CD4-positive, alpha-beta T cell treated with Interleukin-10 for 1 hour (primary cell): ENCODE measurements at regions not wholly inside any gene's neighbourhood (a gene's known extent, or its start where the extent isn't known, plus 50 kb on each side); places are given as distances from the start of the nearest gene placed in this dataset.
"Not testable (repeated sequence)": the region's sequence is repeated elsewhere in the genome, so short reads cannot be mapped to it uniquely, and the experiment has no call there.

Source experiments
- DNase-seq: peaks from one replicate; pipeline ENCODE4 v3.0.0-alpha.2; 2020

DNA sequence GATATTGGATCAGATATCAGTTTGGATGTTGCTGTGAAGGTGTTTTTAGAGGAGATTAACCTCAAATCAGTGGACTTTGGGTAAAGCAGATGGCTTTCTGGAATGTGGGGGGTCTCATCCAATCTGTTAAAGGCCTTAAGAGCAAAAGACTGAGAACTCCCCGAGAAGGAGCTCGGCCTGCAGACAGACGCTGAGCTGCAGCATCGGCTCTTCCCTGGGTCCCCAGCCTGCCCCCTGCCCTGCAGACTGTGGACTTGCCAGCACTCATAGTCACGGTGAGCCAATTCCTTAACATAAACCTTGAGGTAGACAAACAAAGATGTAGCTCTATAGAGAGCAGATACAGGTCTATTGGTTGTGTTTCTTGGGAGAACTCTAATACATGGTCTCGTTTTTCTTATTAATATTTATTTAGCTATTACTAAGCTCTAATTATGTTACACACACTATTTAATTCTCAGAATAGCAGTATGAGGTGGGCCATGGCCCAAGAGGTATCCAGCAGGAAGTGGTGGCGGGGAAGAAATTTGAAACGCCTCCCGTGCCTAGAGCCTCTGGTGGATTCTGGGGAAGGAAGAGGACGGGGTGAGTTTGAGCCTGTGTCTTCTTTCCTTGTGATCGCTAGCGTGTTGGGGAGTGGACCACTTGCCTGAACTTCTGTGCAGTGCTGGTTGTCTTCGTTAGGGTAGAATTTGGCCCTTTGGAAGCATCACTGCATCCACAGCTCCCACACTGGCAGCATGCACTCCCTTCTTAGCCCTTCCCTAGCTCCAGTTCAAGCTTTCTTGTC is 305.3 kb downstream of the TEX29 start:
- no peak for DNase-seq

DNA sequence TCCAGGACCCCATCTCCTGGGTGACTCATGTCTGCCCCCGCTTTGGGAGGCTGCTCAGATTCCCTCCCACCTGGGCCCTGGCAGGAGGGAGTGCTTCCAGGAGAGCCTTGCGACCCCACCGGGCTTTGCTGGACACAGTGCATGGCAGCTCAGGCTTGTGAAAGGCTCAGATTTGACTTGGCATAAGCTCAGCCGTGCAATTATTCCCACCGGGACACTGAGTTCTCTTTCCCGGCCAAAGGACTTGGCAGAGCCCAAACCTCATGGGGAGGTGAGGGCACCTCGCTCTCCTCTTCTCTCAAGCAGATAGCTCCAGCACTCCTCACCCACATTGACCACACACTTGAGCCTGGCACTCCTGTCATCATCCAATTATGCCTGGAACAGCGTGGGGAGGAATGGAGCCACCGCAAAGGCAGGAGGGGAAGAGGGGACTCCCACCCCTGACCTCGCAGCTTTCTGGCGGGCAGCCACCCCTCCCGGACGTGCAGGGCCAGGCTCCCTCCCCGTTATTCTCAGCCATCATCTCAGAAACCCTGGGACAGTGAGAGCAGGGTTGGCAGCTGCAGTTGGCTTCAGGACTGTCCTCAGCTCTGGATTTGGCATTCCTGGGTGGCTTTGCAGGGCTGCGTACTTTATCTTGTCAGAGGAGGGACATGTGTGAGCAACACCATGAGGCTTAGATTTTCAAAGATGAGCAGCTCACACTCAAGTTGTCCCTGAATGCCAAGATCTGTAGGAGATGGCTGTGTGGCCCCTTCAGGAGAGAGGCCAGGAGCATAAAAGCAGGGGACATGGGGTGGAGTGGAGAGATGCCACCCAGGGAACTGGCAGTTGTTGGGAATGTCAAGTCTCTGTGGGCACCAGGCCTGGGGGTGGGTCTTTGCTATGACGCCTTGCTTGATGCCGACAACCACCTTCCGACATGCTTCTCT is 306.2 kb downstream of the TEX29 start:
- DNase-seq = no peak

DNA sequence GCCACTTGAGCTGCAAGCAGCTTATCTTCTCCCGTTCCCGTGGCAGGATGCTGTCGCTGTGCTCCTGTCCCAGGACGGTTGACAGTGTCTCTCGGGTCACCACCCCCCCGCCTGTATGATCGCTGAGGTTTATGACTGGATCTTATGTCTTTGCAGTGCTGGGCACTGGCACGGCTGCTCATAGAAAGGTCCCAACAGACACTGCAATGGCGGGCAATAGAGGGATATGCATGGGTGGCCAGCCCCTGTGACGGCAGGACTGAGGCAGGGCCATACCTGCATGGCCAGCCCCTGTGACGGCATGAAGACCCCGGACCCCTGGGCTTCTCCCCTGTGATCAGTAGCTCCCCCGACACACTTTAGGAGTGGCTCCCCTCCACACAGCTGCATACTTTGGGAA is 307.2 kb downstream of the TEX29 start:
- no peak for DNase-seq

DNA sequence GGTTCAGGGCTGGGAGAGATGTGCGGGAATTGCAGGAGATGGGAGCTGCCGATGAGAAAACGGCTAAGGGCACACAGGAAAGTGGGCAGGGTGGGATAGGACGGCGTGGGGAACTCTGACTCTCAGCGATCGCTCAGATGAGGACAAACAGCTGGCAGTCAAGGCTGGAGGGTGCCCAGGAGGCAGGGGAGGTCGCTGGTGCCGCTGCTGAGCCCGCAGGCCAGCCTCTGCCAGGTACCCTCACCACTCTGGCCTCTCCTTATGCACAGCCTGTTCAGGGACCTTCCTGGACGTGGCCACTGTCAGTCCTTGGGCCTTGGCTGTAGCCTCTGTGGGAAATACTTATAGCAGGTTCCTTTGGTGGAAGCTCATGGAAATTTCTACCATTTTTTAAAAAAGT is 308.6 kb downstream of the TEX29 start:
- DNase-seq = no peak

DNA sequence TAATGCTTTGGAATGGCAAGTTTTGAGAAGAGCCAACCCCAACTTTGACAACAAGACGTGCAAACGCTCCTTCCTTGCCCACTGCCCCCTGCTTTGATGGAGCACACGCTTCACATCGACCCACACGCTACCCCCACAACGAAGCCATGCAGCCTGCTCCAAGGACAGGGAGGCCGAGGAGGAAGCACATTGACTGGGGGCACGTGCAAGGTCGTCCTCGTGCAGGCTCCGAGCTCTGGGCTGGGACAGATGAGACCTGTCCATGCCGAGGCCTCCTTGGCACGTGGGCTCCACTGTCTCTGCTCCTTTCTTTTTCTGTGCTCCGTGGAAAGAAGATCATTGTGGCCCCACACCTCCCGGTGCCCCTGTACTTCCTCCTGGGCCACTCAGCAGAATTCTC is 309.0 kb downstream of the TEX29 start:
- DNase-seq = no peak

DNA sequence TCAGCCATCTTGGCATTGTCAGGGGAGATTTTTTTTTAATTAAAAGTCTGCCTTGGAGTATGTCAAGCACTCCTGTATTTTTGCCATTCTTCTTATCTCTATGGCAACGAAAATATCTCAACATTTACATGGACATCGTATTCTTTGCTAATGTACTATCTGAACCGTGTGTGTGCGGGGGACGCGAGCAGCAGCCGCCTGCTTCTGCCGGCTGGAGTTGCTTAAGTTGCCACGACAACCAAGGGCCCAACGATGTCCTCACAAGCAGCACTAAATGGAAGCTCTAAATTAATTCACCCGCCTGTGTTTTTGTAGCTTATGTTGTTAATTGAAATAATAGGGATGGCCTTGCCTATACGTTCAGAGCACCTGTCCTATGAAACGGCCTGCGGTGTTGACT is 309.5 kb downstream of the TEX29 start:
- no peak for DNase-seq

DNA sequence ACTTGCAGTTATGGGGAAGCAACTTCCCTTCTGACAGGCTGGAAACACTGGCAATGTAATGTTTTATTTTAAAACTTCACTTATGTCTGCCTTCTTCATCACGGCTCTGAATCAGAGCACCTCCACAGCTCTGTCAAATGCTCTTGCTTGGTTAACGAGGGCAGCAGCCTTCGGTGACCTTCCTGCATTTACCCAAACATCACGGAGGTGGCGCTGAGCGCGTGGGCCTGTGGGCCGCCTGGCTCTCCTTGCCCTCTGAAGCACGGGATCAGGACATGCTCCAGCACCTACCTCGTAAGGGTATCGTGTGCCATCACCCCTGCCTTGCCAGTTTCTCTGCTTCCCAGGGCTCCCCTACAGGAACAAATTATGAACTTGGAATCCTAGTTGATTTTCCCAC is 310.0 kb downstream of the TEX29 start:
- DNase-seq = no peak

DNA sequence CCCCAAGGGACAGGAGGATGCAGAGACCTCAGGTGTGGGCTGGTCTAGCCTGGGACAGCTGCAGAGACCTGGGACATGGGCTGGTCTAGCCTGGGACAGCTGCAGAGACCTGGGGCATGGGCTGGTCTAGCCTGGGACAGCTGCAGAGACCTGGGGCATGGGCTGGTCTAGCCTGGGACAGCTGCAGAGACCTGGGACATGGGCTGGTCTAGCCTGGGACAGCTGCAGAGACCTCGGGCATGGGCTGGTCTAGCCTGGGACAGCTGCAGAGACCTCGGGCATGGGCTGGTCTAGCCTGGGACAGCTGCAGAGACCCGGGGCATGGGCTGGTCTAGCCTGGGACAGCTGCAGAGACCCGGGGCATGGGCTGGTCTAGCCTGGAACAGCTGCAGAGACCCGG is 310.8 kb downstream of the TEX29 start:
- DNase-seq = not testable (repeated sequence)

DNA sequence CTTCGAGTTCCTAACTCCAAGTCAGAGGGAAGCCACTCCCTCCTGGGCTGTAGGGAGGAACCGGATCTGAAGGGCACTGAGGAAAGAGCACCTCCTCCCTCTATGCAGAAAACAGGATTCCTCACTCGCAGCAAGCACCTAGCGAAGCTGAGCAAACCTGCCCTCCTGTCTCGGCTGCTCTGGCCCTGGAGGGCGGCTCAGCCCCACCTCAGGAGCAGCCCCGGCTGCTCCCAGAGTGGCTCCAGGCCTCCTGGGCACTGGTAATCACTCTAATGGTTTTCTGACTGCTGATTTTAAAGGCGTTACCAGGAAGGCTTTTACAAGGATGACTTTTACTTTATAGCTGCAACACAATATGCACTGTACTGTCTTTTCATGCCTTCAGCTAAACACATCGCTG is 312.5 kb downstream of the TEX29 start:
- no peak for DNase-seq

DNA sequence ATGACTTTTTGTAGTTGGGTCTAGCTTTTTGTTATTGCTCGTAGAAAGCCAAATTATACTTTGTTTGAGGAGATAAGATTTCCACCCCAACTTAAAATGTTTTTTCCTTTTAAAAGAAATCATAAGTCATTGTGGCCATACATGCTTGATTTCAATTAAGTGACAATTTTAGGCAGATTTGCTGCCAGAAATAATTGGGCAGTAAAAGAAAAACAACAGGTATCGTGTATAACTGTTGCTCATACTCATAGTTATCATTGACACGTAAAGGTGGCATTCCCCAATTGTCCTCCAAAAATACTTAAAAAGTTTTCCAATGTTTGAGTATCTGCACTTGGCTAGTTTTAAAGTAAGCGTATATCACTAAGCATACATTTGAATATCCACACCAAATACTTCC is 313.0 kb downstream of the TEX29 start:
- DNase-seq = no peak

DNA sequence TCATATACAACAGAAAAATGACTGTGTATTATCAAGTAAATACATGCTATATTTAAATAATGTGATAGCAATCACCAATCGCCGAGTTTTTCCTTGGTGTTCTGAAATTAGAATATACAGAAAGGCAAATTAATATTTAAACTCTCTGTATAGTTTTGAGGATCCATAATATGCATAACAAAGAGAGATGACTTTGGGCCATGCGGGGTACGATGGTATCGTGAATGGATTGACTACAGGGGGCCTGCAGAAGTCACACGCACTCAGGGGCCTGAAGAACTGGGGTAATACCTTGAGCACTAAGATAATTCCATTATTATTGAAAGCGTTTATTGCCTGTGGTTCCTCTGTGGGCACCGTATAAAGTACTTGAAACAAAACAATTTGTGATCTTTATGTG is 314.0 kb downstream of the TEX29 start:
- no peak for DNase-seq

DNA sequence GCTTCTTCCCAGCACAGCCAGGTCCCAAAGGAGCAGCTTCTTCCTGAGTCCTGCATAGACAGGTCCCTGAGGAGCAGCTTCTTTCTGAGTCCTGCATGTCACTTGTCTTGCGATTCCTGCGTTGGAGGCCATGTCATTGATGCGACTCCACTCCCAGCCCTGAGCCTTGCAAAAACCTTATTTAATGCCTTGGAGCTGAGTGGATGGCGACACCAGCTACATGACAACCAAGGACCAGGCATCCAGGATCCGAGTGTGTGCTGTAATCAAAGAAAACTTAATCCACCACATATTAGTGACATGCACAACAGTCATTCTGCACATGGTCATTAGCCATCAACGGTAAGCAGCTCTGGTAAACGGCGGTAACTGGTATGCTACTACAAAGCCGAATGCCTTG is 315.8 kb downstream of the TEX29 start:
- DNase-seq = no peak

DNA sequence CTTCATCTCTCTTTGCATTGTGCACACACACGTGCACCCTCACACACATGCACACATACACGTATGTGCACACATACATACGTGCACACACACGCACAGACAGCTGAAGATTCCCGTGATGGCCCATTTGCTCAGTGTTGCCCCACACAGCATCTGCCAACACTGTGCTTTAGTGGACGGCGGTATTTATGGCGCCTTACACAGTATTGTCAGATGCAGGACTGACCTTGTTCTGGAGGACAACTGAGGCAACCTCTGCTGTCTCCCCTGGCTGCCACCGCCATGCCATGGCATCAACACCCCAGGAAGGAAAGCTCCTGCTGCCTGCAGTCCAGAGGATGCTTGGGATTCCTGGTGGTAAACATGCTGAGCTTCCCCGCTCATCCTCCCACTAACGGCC is 316.4 kb downstream of the TEX29 start:
- no peak for DNase-seq

DNA sequence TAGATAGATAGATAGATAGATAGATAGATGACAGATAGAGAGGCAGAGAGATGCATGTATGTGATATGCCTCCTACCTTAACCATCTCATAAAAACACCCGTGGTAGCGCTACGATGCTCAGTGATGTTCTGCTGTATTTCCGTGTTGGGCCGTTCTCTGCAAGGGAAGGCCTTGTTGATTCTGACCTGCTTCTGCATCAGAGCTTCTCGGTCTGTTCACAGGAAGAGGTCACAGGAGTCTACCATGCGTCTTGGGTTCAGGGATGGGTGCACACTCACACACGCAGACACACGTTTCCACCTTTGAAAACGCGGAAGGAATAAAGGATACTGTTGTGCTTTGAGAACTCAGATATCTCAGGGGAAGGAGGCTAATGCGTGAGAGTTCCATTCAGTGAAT is 316.9 kb downstream of the TEX29 start:
- no peak for DNase-seq

DNA sequence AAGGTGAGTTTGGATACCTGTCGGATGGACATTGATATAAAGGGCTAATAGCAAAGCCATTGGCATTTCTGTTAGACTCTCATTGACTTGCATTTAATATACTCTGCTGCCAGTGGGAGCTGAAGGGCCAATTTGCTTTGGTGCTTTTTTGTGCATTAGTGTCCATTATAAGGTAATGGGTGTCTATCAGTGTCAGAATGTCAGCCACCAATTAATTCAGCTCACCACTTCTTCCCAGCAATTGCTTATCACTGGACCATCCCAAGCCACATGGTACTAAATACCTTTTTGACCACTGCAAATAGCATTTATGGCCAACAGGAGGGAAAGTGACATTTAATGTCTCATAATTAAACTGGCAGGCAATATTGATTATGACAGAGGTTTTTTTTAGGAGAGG is 317.8 kb downstream of the TEX29 start:
- DNase-seq = no peak

DNA sequence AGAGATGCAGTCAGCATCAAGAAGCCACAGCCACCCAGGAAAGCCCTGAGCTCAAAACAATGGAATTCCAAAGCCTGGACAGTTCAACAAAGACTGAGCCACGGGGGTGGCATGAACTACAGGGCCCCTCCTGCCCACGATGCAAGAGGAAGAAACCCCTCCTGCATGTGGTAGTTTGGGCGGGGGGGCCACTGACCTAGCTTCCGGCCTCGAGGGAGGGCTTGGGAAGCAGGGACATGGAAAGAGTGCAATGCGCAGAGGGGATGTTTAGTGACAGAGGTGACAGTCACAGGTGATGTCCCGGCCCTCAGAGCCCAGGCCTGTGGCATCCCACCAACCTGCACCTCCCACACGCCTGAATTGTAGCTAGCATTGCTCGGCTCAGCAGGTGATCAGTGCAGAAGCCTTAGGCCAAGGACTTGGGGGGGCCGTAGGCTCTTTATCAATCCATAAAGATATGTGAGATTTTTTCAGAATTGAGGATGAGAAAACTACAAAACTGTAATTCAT is 318.8 kb downstream of the TEX29 start:
- no peak for DNase-seq

DNA sequence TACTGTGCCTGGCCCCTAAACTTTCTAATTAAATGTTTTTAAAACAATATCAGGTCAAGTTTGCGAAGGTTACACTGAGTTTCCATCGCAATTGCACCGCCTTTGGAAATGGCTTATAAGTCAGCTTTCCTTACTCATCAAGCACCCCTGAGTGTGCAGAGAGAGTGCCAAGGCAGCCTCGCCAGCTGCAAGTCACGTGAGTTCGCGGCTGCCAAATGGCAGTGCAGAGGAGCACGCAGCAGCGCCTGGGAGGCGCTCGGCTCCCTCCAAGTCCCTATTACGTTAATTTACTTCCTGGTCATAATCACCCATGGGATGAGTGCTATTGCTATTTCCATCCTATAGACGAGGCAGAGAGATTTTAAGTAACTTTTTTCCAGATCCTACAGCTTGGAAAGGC is 319.6 kb downstream of the TEX29 start:
- no peak for DNase-seq

DNA sequence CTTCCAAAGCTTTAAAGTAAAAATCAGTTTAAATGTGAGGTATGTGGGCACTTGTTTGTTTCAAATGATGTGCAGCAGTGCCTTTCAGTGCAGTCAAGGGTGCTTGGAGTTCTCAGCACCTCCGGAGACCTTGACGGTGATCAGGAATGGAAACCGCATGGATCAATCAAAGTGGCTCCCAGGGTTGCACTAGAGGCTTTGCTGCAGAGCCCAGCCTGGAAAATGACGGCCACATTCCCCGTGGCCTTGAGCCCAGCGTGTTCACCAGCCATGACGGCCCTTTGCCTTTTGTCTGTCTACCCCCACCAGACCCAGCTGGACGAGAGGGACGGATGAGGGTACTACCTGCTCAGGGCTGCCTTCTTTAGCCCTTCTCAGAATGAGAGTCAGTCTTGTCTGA is 320.0 kb downstream of the TEX29 start:
- no peak for DNase-seq

DNA sequence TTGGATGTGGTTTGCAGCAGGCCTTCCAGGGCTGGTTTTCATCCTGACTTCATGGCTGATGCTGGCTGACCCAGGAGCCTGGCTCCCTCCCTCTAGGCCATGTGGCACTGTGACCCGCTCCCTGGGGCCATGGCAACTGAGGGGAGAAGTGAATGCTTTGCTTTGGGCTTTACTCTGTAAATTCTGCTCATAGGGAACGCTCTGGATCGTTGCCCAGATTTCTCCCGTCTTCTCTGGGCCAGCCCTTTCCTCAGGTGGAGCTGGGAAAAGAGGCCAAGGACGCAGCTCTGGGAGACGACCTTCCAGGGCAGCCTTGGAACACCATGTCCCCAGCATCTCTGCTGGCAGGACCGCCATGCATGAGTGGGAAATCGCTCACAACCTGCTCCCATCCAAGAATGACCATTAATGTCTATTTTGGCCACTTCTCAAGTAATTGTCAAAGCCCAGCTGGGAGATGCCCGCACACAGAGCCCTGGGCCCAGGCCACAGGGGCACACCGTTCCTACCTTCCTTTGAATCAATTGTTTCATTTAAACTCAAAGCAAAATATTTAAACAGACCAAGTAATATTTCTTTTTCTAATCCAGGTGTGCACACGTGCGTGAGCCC is 321.8 kb downstream of the TEX29 start:
- DNase-seq = no peak

DNA sequence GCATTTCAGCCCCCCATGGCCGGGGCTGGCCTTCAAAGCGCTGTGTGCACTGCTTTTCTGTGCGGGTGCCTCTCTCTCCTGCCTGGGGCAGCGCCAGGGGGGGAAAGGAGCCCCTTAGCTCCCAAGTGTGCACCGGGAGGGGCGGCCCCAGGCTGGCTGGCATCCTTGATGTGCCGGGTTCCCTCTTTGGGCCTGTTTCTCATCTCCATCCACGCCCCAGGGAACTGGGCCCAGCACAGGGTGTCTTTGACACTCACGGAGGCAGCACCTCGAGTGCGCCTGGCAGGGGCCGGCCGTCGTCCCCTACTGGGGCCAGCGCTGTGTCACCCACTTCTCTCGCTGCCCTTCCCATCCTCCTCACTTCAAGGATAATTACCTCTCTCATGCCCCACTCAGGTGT is 324.3 kb downstream of the TEX29 start:
- no peak for DNase-seq

DNA sequence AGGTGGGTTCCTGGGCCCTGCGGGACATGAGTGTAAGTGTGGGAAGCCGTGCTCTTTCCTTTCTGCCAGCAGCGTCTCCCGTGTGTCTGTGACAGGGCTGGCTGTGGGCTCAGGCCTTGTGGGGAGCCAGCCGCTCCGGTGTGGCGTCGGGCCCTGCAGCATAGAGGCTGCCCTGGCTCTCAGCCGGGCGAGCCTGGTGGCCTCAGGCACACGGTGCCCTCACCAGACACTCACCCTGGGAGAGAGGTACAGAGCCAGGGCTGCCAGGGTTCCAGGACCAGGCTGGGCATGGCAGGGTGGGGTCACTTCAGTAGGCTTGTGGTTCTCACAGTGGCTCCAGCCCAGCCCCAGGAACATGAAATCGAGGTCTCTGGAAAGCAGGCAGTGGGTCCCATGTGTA is 324.8 kb downstream of the TEX29 start:
- DNase-seq = no peak

DNA sequence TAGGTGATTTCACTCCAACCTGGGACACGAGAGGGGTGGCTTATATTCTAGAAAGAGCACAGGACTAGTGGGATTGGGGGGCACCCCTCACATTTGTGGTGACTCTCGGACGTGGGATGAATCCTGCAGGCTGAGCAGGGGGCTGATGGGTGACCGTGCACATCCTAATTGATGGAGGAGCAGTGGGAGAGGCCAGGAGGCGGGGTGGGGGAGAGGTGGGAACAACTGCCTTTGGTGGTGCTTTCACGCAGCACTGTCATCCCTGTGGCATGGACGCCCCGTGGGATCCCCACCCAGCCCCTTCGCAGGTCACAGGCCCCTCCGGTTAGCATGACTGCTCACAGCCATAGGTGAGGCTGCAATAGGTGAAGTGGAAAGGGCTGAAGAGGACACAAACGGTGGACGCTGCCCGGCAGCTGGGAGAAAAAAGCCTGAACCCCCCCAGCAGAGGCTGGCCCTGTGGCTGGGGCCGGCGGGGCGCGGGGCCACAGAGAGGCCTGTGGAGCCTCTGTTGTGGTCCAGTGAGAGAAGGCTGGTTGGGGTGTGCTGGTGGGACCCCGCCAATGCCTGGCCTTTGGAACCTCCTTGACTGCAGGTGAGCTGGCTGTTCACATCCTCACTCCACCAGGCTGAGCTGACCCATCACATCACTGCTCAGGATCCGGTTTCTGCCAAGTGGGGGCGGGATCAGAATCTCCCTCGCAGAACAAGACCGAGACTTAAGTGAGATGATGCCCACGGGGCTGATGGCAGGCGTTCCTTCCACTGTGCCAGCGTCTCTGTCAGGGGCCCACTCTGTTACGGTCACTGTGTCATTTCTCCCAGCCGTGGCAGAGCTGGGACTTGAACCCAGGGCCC is 325.4 kb downstream of the TEX29 start:
- no peak for DNase-seq

DNA sequence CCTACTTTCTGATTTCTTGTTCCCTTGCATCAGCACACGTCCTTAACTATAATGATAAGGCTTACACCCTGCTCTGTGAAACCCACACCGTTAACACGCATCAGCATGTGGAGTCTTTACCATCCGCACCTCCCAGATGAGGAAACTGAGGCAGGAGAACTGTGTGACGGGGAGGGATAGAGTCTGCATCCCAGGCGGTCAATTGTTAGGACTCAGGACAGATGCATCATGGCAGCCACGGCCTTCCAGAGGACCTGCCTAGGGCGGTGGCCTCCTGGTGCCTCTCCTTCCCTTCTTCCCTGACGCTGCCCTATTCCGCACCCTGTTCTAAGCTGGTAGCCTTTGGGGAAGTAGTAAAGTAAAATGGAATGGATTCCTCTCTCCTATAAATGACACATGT is 326.0 kb downstream of the TEX29 start:
- no peak for DNase-seq
